Spleen (tissue), 11 donors: ENCODE measurements at regions not wholly inside any gene's neighbourhood (a gene's known extent, or its start where the extent isn't known, plus 50 kb on each side); places are given as distances from the start of the nearest gene placed in this dataset.

ENCODE experiments used
- DNase-seq: peaks from one replicate; pipeline ENCODE4 v3.0.0-alpha.2; 2020
- H3K27ac ChIP-seq, 8 donors: fragments of 200-600 bp; sonication (generic) in 7 of 8; 1 replicate in 4 of 8; 2 replicates in 4 of 8; pipeline versions ENCODE4 v1.5.0 to v1.8.0; 2016 to 2021; ENCODE audit warnings: inconsistent platforms in 4 of 8, mild to moderate bottlenecking in 4 of 8, moderate library complexity in 1 of 8
- H3K27me3 ChIP-seq, 7 donors: fragments of 200-600 bp; sonication (generic) in 6 of 7; replicated peaks in 1 of 7; 1 replicate in 4 of 7; 2 replicates in 3 of 7; pipeline versions ENCODE4 v1.5.0 to v1.8.0; 2016 to 2021; ENCODE audit warnings: inconsistent platforms in 3 of 7, mild to moderate bottlenecking in 1 of 7
- H3K36me3 ChIP-seq, 6 donors: fragments of 200-600 bp; sonication (generic) in 5 of 6; 1 replicate in 4 of 6; 2 replicates in 2 of 6; pipeline versions ENCODE4 v1.5.0 to v1.8.0; 2016 to 2021; ENCODE audit warnings: inconsistent platforms in 2 of 6
- H3K4me1 ChIP-seq, 6 donors: fragments of 200-600 bp; sonication (generic) in 5 of 6; 1 replicate in 3 of 6; 2 replicates in 3 of 6; pipeline versions ENCODE4 v1.5.0 to v1.8.0; 2016 to 2021; ENCODE audit warnings: inconsistent platforms in 3 of 6
- H3K4me3 ChIP-seq, 8 donors: fragments of 200-600 bp; sonication (generic) in 7 of 8; 1 replicate in 4 of 8; 2 replicates in 4 of 8; pipeline versions ENCODE4 v1.5.0 to v1.8.0; 2016 to 2021; ENCODE audit warnings: inconsistent platforms in 4 of 8, mild to moderate bottlenecking in 4 of 8, moderate library complexity in 2 of 8
- H3K9me3 ChIP-seq, 8 donors: fragments of 200-600 bp; sonication (generic) in 7 of 8; 1 replicate in 4 of 8; 2 replicates in 4 of 8; pipeline versions ENCODE4 v1.5.0 to v1.8.0; 2016 to 2021; ENCODE audit warnings: inconsistent platforms in 4 of 8
- POLR2A ChIP-seq, 3 donors: fragments of 450-650 bp; IDR thresholded peaks; one replicate each; pipeline ENCODE4 v1.5.1; 2017; ENCODE audit warnings: antibody characterized with exemption in 3 of 3, mild to moderate bottlenecking in 1 of 3
- POLR2AphosphoS5 ChIP-seq, 3 donors: sonication (generic); formaldehyde crosslinking; IDR thresholded peaks; one replicate each; pipeline ENCODE4 v1.5.1; 2017; ENCODE audit warnings: antibody characterized with exemption in 3 of 3
- WGBS, 5 donors: extraction: QIAGEN DNeasy Blood & Tissue Kit in 3 of 5; methylation state at CpG; one replicate each; pipeline versions ENCODE4 v1.1.5 to v1.1.7; 2013 to 2018; 5-methylcytosine and 5-hydroxymethylcytosine counted together
- intact Hi-C: fragments of 100-400 bp; cut with DNase I; formaldehyde crosslinking; loops from one replicate; pipeline ENCODE4 v1.15.0; 2023; ENCODE audit warnings: low total_unique reads
- TF ChIP-seq, protein P1 (sequence below), 11 experiments: fragments of 200-600 bp in 7 of 11; fragments of 450-650 bp in 4 of 11; sonication (generic) in 4 of 11; IDR thresholded peaks in 8 of 11; conservative IDR thresholded peaks in 3 of 11; 1 replicate in 7 of 11; 2 replicates in 4 of 11; pipeline versions ENCODE4 v1.4.0 to v1.8.0; 2016 to 2021; ENCODE audit warnings: antibody characterized with exemption in 11 of 11, inconsistent platforms in 4 of 11, mild to moderate bottlenecking in 1 of 11
- donor health status: healthy with polysubstance abuse.
- donor health status: DM: no; HTN: no; CAD: no; lungs with moderate emphysema.
- donor health status: DM: no; HTN: no; CAD: no.
- donor health status: Bipolar disorder and iron deficiency.
- donor health status: healthy.
- donor health status: DM: no; HTN: no; CAD: no.
- donor health status: DM: yes; HTN: yes; CAD: no.

DNA sequence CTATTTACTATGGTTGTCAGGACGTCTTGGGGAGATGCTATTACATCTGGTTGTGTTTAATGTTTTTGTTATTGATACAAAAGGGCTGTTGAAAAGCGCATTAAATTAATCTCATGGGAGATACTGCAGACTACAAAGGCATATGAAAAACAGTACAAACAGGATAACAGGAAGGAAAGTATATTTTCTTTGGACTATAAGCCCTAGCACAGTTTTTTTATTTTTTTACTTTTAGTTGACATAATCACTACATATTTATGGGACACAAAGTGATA is 341.3 kb downstream of the ARL4A start:
- intact Hi-C loops, result no loop called here
- Histone ChIP-seq H3K4me1 (no peaks in the 10 kb centered on the region), H3K36me3 (no peaks in the 10 kb centered on the region), H3K4me3 (no peak overlapping the region), H3K27ac (no peak overlapping the region), H3K9me3 (no peaks in the 10 kb centered on the region), H3K27me3 (no peaks in the 10 kb centered on the region)
- DNase-seq, result no peak
- TF ChIP-seq, protein P1, sequence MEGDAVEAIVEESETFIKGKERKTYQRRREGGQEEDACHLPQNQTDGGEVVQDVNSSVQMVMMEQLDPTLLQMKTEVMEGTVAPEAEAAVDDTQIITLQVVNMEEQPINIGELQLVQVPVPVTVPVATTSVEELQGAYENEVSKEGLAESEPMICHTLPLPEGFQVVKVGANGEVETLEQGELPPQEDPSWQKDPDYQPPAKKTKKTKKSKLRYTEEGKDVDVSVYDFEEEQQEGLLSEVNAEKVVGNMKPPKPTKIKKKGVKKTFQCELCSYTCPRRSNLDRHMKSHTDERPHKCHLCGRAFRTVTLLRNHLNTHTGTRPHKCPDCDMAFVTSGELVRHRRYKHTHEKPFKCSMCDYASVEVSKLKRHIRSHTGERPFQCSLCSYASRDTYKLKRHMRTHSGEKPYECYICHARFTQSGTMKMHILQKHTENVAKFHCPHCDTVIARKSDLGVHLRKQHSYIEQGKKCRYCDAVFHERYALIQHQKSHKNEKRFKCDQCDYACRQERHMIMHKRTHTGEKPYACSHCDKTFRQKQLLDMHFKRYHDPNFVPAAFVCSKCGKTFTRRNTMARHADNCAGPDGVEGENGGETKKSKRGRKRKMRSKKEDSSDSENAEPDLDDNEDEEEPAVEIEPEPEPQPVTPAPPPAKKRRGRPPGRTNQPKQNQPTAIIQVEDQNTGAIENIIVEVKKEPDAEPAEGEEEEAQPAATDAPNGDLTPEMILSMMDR (IDR thresholded peaks at IDR 0.05 in 8 of 11, conservative IDR thresholded peaks at IDR 0.05 in 3 of 11), result no peak
- TF ChIP-seq POLR2A (IDR thresholded peaks at IDR 0.05) (no peak), POLR2AphosphoS5 (IDR thresholded peaks at IDR 0.05) (no peak)
- WGBS, 5 donors, result 65 to 79% (median 75%) methylated on average over 2 of the region's 2 CpGs

DNA sequence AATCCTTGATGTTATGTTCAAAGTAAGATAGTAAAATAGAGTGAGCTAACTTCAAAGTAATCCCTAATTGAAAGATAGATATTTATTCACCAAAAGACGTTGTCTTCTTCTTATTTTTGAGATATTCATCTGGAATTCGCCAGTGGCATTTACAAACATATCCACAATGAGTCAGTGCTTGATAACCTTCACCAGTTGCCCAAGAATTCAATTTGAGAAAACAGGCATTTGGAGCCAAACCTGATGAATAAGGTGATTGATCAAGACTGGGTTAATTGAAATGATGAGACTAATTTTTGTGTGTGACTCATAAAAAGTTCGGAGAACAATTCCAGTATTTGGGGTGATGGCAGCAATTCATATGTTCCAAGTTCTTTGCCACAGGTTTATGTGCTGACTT is 344.0 kb downstream of the ARL4A start:
- peaks cover 0 to 8% (median 0%) of the 10 kb centered on the region in 8 donors for H3K9me3 ChIP-seq
- intact Hi-C loops, result no loop called here
- no peak for DNase-seq
- H3K27me3 ChIP-seq, result no peaks in the 10 kb centered on the region
- 76 to 96% (median 89%) methylated on average over 3 of the region's 3 CpGs for WGBS, 5 donors
- TF ChIP-seq POLR2A (IDR thresholded peaks at IDR 0.05) (no peak), POLR2AphosphoS5 (IDR thresholded peaks at IDR 0.05) (no peak)
- TF ChIP-seq, protein P1 (IDR thresholded peaks at IDR 0.05 in 8 of 11, conservative IDR thresholded peaks at IDR 0.05 in 3 of 11), result no peak
- no peaks in the 10 kb centered on the region for H3K36me3 ChIP-seq
- H3K4me1 ChIP-seq, result no peaks in the 10 kb centered on the region
- H3K4me3 ChIP-seq, result no peak overlapping the region
- H3K27ac ChIP-seq, result no peak overlapping the region

GRCh38 chr7:13032084-13032483 is 344.7 kb downstream of the ARL4A start:
- intact Hi-C loops, result no loop called here
- no peak overlapping the region for H3K27ac ChIP-seq
- H3K9me3 ChIP-seq, result peaks cover 0 to 8% (median 0%) of the 10 kb centered on the region in 8 donors
- no peaks in the 10 kb centered on the region for H3K36me3 ChIP-seq
- no peaks in the 10 kb centered on the region for H3K27me3 ChIP-seq
- TF ChIP-seq POLR2A (IDR thresholded peaks at IDR 0.05), result no peak
- TF ChIP-seq POLR2AphosphoS5 (IDR thresholded peaks at IDR 0.05), result no peak
- TF ChIP-seq, protein P1 (IDR thresholded peaks at IDR 0.05 in 8 of 11, conservative IDR thresholded peaks at IDR 0.05 in 3 of 11), result no peak
- H3K4me1 ChIP-seq, result no peaks in the 10 kb centered on the region
- H3K4me3 ChIP-seq, result no peak overlapping the region
- DNase-seq, result no peak
- 89 to 94% (median 90%) methylated on average over 2 of the region's 2 CpGs for WGBS, 5 donors

- TF ChIP-seq POLR2AphosphoS5 (IDR thresholded peaks at IDR 0.05) (no peak), POLR2A (IDR thresholded peaks at IDR 0.05) (no peak)
- TF ChIP-seq, protein P1 (IDR thresholded peaks at IDR 0.05 in 8 of 11, conservative IDR thresholded peaks at IDR 0.05 in 3 of 11), result no peak
- no peaks in the 10 kb centered on the region for H3K27me3 ChIP-seq
- 47 to 67% (median 56%) methylated on average over 2 of the region's 2 CpGs for WGBS, 5 donors
These were observed 345.1 kb downstream of the ARL4A start for GRCh38 chr7:13032576-13032975.

More at GRCh38 chr7:13032576-13032975, 345.1 kb downstream of the ARL4A start:
- Histone ChIP-seq H3K9me3 (peaks cover 0 to 8% (median 0%) of the 10 kb centered on the region in 8 donors), H3K27ac (no peak overlapping the region), H3K4me1 (no peaks in the 10 kb centered on the region), H3K4me3 (no peak overlapping the region), H3K36me3 (no peaks in the 10 kb centered on the region)
- DNase-seq, result no peak
- intact Hi-C loops, result no loop called here
